BJ (cell line): ENCODE measurements at regions not wholly inside any gene's neighbourhood (a gene's known extent, or its start where the extent isn't known, plus 50 kb on each side); places are given as distances from the start of the nearest gene placed in this dataset.

Source experiments
- CTCF ChIA-PET: fragments of 350-600 bp; formaldehyde crosslinking; extraction: SDS; loops from one replicate; lab custom pipeline; 2021; ENCODE audit warnings: antibody characterized with exemption, inconsistent platforms; lab: Yijun Ruan, JAX
- POLR2A ChIA-PET: fragments of 300-600 bp; sonication (Branson Sonifier 250); formaldehyde crosslinking; extraction: SDS; loops from one replicate; lab custom pipeline; 2021; ENCODE audit warnings: antibody characterized with exemption; lab: Charles Lee
- DNase-seq: peaks from one replicate; pipeline ENCODE4 v3.0.0-alpha.2; 2011; ENCODE audit warnings: low read depth
- H3K27me3 ChIP-seq: 2 replicates; pipeline ENCODE4 v1.6.0; 2011; ENCODE audit warnings: low read length; ENCODE audit not compliant: control insufficient read depth, insufficient read depth
- H3K36me3 ChIP-seq: 2 replicates; pipeline ENCODE4 v1.5.1; 2011; ENCODE audit warnings: low read length; ENCODE audit not compliant: control insufficient read depth, insufficient read depth
- H3K4me3 ChIP-seq: 2 replicates; pipeline ENCODE4 v1.5.1; 2011; ENCODE audit warnings: low read depth, mild to moderate bottlenecking, control low read depth, low read length
- TF ChIP-seq, protein P1 (sequence below): IDR thresholded peaks from 2 replicates; pipeline ENCODE4 v1.5.1; 2011; ENCODE audit warnings: low read depth, mild to moderate bottlenecking, control low read depth, inconsistent platforms, low read length, moderate library complexity; ENCODE audit not compliant: insufficient read depth

DNA sequence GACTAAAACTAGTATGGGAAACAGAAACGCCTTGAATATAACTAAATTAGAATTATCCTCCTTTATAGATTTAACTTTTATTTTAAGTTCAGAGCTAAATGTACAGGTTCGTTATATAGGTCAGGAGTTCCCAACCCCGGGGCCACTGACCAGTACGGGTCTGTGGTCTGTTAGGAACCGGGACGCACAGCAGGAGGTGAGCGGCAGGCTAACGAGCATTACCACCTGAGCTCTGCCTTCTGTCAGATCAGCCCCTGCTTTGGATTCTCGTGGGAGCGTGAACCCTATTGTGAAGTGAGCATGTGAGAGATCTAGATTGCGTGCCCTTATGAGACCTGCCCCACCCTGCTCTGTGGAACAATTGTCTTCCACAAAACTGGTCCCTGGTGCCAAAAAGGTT is 51.0 kb downstream of the FAT4 start:
- H3K36me3 ChIP-seq: no peaks in the 10 kb centered on the region
- POLR2A ChIA-PET: no interaction called here
- TF ChIP-seq, protein P1, sequence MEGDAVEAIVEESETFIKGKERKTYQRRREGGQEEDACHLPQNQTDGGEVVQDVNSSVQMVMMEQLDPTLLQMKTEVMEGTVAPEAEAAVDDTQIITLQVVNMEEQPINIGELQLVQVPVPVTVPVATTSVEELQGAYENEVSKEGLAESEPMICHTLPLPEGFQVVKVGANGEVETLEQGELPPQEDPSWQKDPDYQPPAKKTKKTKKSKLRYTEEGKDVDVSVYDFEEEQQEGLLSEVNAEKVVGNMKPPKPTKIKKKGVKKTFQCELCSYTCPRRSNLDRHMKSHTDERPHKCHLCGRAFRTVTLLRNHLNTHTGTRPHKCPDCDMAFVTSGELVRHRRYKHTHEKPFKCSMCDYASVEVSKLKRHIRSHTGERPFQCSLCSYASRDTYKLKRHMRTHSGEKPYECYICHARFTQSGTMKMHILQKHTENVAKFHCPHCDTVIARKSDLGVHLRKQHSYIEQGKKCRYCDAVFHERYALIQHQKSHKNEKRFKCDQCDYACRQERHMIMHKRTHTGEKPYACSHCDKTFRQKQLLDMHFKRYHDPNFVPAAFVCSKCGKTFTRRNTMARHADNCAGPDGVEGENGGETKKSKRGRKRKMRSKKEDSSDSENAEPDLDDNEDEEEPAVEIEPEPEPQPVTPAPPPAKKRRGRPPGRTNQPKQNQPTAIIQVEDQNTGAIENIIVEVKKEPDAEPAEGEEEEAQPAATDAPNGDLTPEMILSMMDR: no peak
- no peak overlapping the region for H3K4me3 ChIP-seq
- no peak for DNase-seq
- CTCF ChIA-PET: no interaction called here
- H3K27me3 ChIP-seq: no peaks in the 10 kb centered on the region

DNA sequence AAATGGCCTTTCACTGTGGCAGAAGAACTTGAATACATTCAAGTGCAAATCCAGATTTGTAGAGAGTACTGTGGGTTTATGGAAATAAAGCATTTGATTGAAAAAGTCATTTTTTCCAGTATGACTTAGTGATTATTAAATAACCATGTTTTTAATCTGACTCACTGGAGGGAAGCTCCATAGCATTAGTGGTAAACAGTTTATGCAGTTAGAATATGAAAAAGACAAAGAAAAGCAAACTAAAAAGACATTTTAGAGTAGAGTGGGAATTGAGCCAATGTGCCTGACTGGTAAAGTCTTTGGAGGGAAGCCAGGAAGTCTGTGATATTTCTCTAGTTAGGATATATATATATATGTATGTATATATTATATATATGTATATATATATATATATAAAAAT is 53.4 kb downstream of the FAT4 start:
- TF ChIP-seq, protein P1: no peak
- Histone ChIP-seq H3K27me3 (no peaks in the 10 kb centered on the region), H3K4me3 (no peak overlapping the region), H3K36me3 (no peaks in the 10 kb centered on the region)
- no peak for DNase-seq
- ChIA-PET POLR2A (no interaction called here), CTCF (no interaction called here)

DNA sequence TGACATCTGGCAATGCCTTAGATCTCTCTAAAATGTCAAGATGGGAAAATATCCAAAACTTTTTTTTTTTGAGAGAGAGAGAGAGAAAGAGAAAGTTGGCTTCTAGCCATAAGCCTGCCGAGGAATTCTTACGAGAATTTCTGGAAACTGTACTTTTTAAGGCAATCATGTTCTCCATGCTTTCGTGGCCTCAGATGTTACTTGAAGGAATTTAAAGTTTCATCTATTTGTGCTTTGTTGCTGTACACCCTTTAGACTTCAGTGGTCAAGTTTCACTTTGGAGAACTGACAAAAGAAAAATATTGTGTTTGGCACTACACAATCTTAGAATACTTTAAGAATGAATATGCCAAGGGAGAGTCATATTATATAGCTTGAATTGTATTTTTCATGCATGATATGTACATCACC is 53.9 kb downstream of the FAT4 start:
- peak; percentile 38 for DNase-seq
- Histone ChIP-seq H3K36me3 (no peaks in the 10 kb centered on the region), H3K27me3 (no peaks in the 10 kb centered on the region), H3K4me3 (peak overlapping the region; percentile 12)
- POLR2A ChIA-PET: interaction anchor here (0.6 kb wide), 1 partner anchor 21 kb away, joined by 4 read pairs; no protein-coding TSS in a partner anchor
- CTCF ChIA-PET: no interaction called here
- TF ChIP-seq, protein P1: no peak

DNA sequence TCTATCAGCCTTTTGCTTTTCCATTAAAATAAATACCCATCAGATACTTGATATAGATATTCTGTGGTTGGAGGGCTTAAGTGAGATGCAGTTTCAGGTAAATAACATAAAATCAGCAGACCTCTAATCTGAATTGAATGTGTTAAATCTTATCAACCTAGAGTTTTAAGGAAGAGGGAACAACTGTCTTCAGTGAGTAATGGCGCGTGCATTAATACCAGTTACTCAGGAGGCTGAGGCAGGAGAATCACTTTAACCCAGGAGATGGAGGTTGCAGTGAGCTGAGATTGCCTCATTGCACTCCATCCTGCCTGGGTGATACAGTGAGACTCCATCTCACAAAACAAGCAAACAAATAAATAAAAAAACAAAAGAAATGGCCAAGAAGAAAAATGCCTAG is 54.3 kb downstream of the FAT4 start:
- no peaks in the 10 kb centered on the region for H3K27me3 ChIP-seq
- ChIA-PET POLR2A (interaction anchor here (0.6 kb wide), 1 partner anchor 21 kb away, joined by 4 read pairs; no protein-coding TSS in a partner anchor), CTCF (no interaction called here)
- DNase-seq: no peak
- no peak overlapping the region for H3K4me3 ChIP-seq
- TF ChIP-seq, protein P1: no peak
- H3K36me3 ChIP-seq: no peaks in the 10 kb centered on the region

DNA sequence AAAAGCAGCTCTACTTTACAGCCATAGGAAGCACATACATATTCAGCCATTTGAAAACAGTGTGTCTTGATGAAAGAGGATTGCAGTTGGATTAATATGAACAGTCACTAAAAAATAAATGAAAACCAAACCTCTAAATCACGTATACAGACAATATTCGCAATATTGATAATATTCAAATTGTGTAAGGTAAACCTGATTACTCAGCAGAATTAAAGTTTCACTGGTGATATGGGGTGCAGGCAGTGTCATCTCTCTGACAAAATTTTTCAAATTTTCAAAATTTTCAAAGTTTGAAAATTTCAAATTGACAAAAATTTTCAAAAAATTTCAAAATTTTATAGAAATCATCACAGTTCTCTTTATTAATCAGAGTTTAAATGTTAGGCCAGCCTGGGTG is 55.7 kb downstream of the FAT4 start:
- TF ChIP-seq, protein P1: no peak
- no peak overlapping the region for H3K4me3 ChIP-seq
- H3K36me3 ChIP-seq: no peaks in the 10 kb centered on the region
- no peak for DNase-seq
- POLR2A ChIA-PET: no interaction called here
- no peaks in the 10 kb centered on the region for H3K27me3 ChIP-seq
- CTCF ChIA-PET: no interaction called here
